COLO668 (cell line): ENCODE measurements at regions not wholly inside any gene's neighbourhood (a gene's known extent, or its start where the extent isn't known, plus 50 kb on each side); places are given as distances from the start of the nearest gene placed in this dataset.
"Not testable (repeated sequence)": the region's sequence is repeated elsewhere in the genome, so short reads cannot be mapped to it uniquely, and the experiment has no call there.

Experiments
- DNase-seq: peaks from one replicate; lab custom pipeline; 2025; ENCODE audit not compliant: unreplicated experiment; lab: John Stamatoyannopoulos, UW

- no peak for DNase-seq
Observed at GRCh38 chr9:109974143-109974917, 194.3 kb downstream of the PALM2AKAP2 start.

- no peak for DNase-seq
Observed at GRCh38 chr9:109974918-109975276, 194.9 kb downstream of the PALM2AKAP2 start.

- DNase-seq: no peak
Observed at GRCh38 chr9:109975574-109976295, 195.7 kb downstream of the PALM2AKAP2 start.

GRCh38 chr9:109976303-109976702 lies 196.3 kb downstream of the PALM2AKAP2 start:
- no peak for DNase-seq

- DNase-seq: no peak
Observed at GRCh38 chr9:109977521-109977920, 197.5 kb downstream of the PALM2AKAP2 start.

- DNase-seq: no peak
Observed at GRCh38 chr9:109981091-109981490, 201.1 kb downstream of the PALM2AKAP2 start.

- DNase-seq: no peak
Observed at GRCh38 chr9:109986521-109986991, 206.6 kb downstream of the PALM2AKAP2 start.

GRCh38 chr9:109989296-109989695 lies 209.3 kb downstream of the PALM2AKAP2 start:
- DNase-seq: no peak

- no peak for DNase-seq
Observed at GRCh38 chr9:109990541-109990940, 210.5 kb downstream of the PALM2AKAP2 start.

GRCh38 chr9:109992293-109992692 lies 212.3 kb downstream of the PALM2AKAP2 start:
- no peak for DNase-seq

GRCh38 chr9:109993250-109993978 lies 213.4 kb downstream of the PALM2AKAP2 start:
- DNase-seq: no peak

- no peak for DNase-seq
Observed at GRCh38 chr9:109994141-109994540, 213.8 kb downstream of the C9orf152 start.

- no peak for DNase-seq
Observed at GRCh38 chr9:109996936-109997580, 210.9 kb downstream of the C9orf152 start.

GRCh38 chr9:109997682-109998081 lies 210.3 kb downstream of the C9orf152 start:
- no peak for DNase-seq

- DNase-seq: not testable (repeated sequence)
Observed at GRCh38 chr9:110005521-110005920, 202.4 kb downstream of the C9orf152 start.

GRCh38 chr9:110006657-110007056 lies 201.3 kb downstream of the C9orf152 start:
- no peak for DNase-seq

- DNase-seq: no peak
Observed at GRCh38 chr9:110007477-110008270, 200.3 kb downstream of the C9orf152 start.

- DNase-seq: no peak
Observed at GRCh38 chr9:110008663-110009062, 199.3 kb downstream of the C9orf152 start.

GRCh38 chr9:110011628-110012320 lies 196.2 kb downstream of the C9orf152 start:
- DNase-seq: no peak

GRCh38 chr9:110013064-110013463 lies 194.9 kb downstream of the C9orf152 start:
- DNase-seq: no peak
